ENCODE measurements at regions not wholly inside any gene's neighbourhood (a gene's known extent, or its start where the extent isn't known, plus 50 kb on each side); places are given as distances from the start of the nearest gene placed in this dataset.
A peak's percentile ranks its signal among the peaks of the same experiment; 100 is the strongest.

- no peak for DNase-seq (ENCODE audit: low read depth, low spot score)
- no peak overlapping the region for H3K4me3 ChIP-seq (ENCODE audit: low read depth, low read length)
- in situ Hi-C loops (cut with HindIII; ENCODE audit: low sequenced_read_pairs): no loop called here
- TF ChIP-seq CTCF (IDR thresholded peaks at IDR 0.05; ENCODE audit: low read depth, low read length): no peak
Measured at GRCh38 chr4:79472693-79473438, 64.8 kb upstream of the GK2 start.

GRCh38 chr4:79472036-79472435 lies 64.0 kb upstream of the GK2 start:
- H3K4me3 ChIP-seq (ENCODE audit: low read depth, low read length): no peak overlapping the region
- in situ Hi-C loops (cut with HindIII; ENCODE audit: low sequenced_read_pairs): no loop called here
- no peak for TF ChIP-seq CTCF (IDR thresholded peaks at IDR 0.05; ENCODE audit: low read depth, low read length)
- DNase-seq (ENCODE audit: low read depth, low spot score): no peak

GRCh38 chr4:79471309-79471708 lies 63.3 kb upstream of the GK2 start:
- H3K4me3 ChIP-seq (ENCODE audit: low read depth, low read length): no peak overlapping the region
- DNase-seq (ENCODE audit: low read depth, low spot score): no peak
- in situ Hi-C loops (cut with HindIII; ENCODE audit: low sequenced_read_pairs): no loop called here
- TF ChIP-seq CTCF (IDR thresholded peaks at IDR 0.05; ENCODE audit: low read depth, low read length): no peak

- DNase-seq (ENCODE audit: low read depth, low spot score): peak; percentile 50
- TF ChIP-seq CTCF (IDR thresholded peaks at IDR 0.05; ENCODE audit: low read depth, low read length): no peak
- in situ Hi-C loops (cut with HindIII; ENCODE audit: low sequenced_read_pairs): no loop called here
- H3K4me3 ChIP-seq (ENCODE audit: low read depth, low read length): no peak overlapping the region
Measured at GRCh38 chr4:79467246-79467932, 59.4 kb upstream of the GK2 start.

GRCh38 chr4:79466621-79467020 lies 58.6 kb upstream of the GK2 start:
- H3K4me3 ChIP-seq (ENCODE audit: low read depth, low read length): no peak overlapping the region
- peak; percentile 29 for DNase-seq (ENCODE audit: low read depth, low spot score)
- TF ChIP-seq CTCF (IDR thresholded peaks at IDR 0.05; ENCODE audit: low read depth, low read length): no peak
- in situ Hi-C loops (cut with HindIII; ENCODE audit: low sequenced_read_pairs): no loop called here

Data from astrocyte of the spinal cord (primary cell).